Vagina (tissue), 2 donors: ENCODE measurements at regions not wholly inside any gene's neighbourhood (a gene's known extent, or its start where the extent isn't known, plus 50 kb on each side); places are given as distances from the start of the nearest gene placed in this dataset.

Experiments used
- CTCF ChIP-seq, 3 experiments: fragments of 450-650 bp in 2 of 3; fragments of 200-600 bp in 1 of 3; sonication (generic) in 1 of 3; IDR thresholded peaks; one replicate each; pipeline ENCODE4 v1.5.1; 2017 to 2019; ENCODE audit warnings: antibody characterized with exemption in 3 of 3, mild to moderate bottlenecking in 2 of 3, moderate library complexity in 2 of 3
- POLR2A ChIP-seq, 2 donors: fragments of 450-650 bp; IDR thresholded peaks; one replicate each; pipeline ENCODE4 v1.6.1; 2017; ENCODE audit warnings: antibody characterized with exemption in 2 of 2, mild to moderate bottlenecking in 2 of 2, moderate library complexity in 2 of 2

DNA sequence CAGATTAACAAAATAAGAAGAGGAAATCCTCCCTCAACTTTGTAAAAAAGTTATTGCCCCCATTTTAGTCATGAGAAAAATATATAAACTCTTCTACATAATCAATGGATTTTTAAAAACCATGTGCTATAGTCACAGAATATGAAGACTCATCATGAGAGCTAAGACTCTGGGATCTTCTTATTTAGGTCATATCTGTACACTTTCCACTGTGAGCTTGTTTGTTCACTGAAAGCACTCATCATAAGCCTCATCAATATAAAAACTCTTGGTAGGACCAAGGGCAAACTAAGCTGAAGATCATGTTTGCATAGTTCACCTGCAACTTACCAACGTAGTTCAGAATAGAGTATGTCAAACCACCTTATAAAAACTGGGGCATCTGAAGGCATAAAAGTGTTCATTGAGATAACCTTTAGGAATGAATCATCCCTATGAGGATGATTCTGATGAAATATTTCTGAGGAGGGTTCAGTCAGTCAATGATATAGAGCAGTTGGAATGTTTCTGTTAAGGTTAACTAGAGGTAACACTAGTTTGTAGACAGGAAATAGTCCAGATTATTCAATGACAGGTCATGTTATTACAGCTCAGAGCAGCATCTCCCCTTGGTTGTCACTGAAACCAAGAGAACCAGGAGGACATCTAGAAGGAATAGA is 289.9 kb upstream of the SMC2 start:
- TF ChIP-seq CTCF (IDR thresholded peaks at IDR 0.05) (no peak), POLR2A (IDR thresholded peaks at IDR 0.05) (no peak)
